ENCODE measurements at regions not wholly inside any gene's neighbourhood (a gene's known extent, or its start where the extent isn't known, plus 50 kb on each side); places are given as distances from the start of the nearest gene placed in this dataset.

GRCh38 chr4:156223985-156224384 is 270.3 kb upstream of the CTSO start:
- DNase-seq, result no peak

DNA sequence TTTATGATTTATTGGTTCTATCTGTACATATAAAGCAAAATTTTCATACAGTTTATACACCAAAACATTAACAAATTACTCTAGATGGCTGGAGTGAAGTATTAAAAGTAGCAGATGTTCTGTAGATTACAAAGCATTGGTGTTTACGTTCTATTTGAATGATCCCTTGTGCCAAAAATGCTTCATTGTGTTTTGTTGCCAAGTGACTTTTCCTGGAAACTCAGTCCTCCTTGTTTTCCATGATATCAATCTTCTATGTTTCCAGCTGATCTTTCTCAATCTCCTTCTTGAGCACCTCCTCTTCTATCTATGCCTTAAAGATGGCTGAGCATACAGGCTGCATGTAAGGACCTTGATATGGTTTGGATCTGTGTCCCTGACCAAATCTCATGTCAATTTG is 263.6 kb upstream of the CTSO start:
- no peak for DNase-seq

DNA sequence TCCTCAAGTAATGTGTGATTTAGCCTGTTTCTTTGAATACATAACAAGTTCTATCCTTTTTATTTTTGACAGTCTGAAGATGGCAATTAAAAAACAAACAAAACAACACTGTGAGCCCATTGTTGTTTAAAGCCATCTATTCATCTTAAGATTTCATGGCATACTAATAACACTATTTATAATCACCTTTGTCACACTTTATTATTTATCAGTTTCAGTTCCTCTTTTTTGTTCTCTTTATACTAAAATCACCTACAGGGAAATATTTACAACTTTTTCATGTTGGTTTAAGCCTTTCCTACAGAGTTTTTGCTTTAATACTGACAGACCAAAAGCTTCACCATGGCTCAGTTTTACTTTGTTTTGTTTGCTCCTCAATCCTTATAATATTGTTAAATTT is 247.4 kb upstream of the CTSO start:
- no peak for DNase-seq

DNA sequence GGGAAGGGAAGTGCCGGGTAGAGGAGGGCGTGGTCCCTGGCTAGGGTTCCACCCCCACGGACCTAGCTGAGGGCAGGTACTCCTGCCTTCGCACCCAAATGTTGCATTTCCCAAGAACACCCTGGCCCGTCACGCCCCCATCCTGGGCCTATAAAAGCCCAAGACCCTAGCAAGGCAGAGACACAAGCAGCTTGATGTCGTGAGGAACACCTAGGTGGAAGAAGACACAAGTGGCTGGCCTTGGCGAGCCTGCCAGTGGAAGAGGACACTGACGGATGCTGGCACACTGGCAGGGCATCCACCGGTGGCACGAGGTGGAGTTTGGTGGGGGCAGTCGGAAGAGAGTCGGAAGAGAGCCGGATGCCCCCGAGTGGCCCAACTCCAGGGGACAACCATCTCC is 244.8 kb upstream of the CTSO start:
- no peak for DNase-seq

DNA sequence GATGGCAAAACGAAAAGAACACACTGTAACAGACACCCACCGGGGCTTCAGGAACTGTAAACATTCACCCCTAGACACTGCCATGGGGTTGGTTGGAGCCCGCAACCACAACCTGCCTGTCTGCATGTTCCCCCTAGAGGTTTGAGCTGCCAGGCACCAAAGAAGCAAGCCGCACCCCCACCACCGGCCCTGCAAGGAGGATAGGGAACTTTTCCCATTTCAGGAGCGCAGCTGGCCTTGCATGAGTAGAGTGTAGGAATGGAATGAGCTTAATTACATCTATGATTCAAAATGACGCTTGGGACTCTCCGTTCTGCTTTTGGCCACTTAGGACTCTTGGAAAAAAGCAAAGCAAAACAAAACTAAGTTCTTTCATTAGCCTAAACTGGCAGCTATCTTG is 243.6 kb upstream of the CTSO start:
- DNase-seq, result no peak

DNA sequence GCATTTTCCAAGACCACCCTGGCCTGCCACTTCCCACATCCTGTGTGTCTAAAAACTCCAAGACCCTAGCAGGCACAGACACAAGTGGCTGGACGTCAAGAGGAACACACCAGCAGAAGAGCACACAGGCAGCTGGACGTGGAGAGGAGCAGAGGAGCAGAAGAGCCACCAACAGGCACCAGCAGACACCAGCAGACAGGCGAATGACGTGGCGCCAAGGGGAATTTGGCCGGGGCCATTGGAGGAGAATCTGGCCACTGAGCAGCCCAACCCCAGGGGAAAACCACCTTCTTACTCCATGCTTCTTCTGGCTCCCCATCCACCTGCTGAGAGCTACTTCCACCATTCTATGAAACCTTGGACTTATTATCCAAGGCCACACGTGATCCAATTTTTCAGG is 243.1 kb upstream of the CTSO start:
- DNase-seq, result no peak

DNA sequence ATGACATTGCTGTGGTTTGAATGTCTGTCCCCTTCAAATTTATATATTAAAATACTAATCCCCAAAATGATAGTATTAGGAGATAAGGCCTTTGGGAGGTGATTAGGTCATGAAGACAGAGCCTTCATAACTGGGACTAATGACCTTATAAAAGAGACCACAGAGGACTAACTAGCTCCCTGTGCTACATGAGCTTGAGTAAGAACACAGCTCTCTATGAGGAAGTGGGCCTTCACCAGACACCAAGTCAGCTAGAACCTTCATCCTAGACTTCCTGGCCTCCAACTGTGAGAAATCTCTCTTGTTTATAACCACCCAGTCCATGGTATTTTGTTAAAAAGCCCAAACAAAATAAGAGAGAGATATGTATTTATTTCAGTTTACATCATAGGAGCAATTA is 242.2 kb upstream of the CTSO start:
- DNase-seq, result no peak

- no peak for DNase-seq
Measured at GRCh38 chr4:156194896-156195295, 241.2 kb upstream of the CTSO start.

- no peak for DNase-seq
Measured at GRCh38 chr4:156193800-156194199, 240.1 kb upstream of the CTSO start.

DNA sequence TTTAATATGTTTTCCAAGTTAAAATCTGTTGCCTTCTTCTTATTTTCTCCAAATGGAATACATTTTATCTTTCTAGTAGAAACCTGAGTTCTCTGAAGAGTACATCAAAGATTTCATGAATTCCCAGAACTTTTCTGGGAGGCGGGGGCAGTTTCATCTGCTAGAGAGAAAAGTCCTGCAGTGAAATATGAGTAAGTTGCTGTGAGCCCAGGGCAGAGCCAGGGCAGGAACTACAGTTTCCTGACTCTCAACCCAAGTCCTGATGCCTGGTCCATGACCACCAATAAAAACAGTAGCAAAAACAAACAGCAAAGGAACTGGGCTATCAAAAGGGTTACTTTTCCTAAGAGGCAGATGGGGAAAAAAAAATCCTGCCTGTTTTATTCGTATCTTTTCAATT is 239.4 kb upstream of the CTSO start:
- DNase-seq, result no peak

DNA sequence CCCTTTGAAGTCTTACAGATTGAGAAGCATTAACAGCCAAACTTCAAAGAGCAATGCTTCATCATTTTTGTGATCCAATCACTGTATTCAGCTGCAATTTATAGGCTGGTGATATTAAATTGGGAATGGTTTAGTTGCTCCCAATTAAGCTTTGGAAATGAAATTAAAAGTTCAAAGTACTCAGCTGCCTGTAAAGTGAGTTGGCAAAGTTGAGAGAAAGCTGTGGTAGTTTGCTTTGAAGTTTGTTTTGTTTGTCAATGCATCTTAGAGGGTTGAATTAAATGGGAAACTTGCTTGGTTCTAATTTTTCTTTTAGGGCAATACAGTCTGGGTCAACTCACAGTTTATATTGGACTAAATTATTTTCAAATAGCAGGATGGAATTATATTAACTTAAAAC is 238.4 kb upstream of the CTSO start:
- DNase-seq, result no peak

GRCh38 chr4:156191044-156191781 is 237.5 kb upstream of the CTSO start:
- DNase-seq, result no peak

GRCh38 chr4:156190615-156191014 is 236.9 kb upstream of the CTSO start:
- DNase-seq, result no peak

DNA sequence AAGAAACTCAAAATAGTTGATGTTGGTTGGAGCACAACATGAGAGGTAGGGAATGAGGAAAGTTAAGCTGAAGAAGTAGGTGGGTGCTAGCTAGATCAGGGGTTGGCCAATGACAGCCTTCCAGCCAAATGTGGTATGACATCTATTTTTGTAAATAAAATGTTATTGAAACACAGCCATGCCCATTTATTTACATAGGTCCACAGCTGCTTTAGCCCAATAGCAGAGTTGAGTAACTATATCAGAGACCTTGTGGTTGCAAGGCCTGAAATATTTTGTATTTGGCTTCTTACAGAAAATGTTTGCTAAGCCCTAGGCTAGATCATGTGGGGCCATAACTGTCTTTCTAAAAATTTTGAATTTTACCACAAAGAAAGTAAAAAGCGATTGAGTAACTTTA is 234.9 kb upstream of the CTSO start:
- no peak for DNase-seq

DNA sequence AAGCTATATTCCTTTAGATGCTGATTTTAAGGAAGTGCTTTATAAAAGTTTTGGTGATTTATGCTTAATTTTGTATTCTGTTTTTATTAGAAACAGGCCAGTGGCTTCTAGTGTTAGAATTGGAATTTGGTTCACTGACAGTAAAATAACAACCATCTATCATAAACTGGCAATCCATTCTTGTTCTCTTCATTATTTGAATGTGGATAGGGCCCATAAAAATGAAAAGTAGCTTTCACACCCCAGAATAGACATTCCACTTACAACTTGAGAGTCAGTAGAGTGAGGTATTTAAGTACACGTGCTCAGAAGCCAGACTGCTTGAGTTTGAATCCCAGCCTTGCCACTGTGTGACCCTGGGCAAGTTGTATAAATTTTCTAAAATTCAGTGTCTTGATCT is 232.4 kb upstream of the CTSO start:
- DNase-seq, result no peak

DNA sequence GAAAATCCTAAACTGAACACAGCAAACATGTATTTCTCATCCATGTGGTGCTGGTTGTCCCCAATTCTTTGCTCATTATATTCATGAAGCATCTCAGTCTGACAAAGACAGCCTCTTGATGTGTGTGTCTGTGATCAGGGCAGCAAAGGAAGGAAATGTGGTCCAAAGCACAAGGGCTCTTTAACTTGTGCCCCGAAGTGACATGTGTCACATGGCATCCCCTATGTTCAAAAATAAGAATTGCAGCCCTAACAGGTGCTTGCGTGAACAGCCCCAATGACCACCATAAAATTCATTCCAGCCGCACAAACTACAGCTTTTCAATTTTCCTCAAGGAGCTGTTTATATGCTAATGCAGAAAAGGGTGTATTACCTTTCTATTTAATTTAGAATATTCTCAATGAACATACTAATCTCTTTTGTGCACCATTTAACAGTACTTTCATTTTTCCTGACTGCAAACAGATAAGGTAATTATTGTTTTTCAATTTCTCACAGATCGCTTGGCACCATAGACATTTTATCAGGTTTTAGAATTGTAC is 231.9 kb upstream of the CTSO start:
- DNase-seq, result no peak

DNA sequence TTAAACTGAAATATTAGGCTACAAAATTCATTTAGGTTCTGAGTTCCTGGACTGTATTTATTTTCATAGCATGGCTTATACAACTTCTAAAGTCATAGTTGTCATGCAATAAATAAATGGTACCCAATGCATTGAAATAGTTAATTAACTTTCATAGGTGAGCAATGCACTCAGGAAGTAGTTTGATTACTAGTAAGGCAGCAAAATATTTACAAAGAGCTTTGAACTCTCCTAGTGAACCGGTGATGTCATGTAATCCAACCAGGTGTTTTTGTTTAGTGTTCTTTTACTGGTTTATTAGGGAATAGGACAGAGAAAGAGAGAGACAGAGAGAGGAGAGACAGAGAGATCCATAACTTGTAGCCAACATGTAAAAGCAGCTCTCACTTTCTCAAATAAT is 228.6 kb upstream of the CTSO start:
- no peak for DNase-seq

- DNase-seq, result no peak
Measured at GRCh38 chr4:156177941-156178340, 224.3 kb upstream of the CTSO start.

GRCh38 chr4:156176896-156177295 is 223.2 kb upstream of the CTSO start:
- no peak for DNase-seq

DNA sequence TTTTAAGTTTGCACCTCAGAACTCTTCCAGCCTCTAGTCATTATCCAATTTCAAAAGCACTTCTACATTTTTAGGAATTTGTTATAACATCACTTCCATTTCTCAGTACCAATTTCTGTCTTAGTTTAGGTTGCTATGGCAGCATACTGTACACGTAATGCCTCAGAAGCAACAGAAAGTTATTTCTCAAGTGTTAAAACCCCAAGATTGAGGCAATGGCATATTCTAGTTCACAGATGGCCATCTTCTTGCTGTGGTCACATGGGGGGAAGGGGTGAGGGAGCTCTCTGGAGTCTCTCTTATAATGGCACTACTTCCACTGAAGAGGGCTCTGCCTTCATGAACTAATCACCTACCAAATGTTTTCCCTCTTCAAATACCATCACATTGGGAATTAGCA is 220.3 kb upstream of the CTSO start:
- no peak for DNase-seq

GRCh38 chr4:156173486-156173885 is 219.8 kb upstream of the CTSO start:
- DNase-seq, result no peak

DNA sequence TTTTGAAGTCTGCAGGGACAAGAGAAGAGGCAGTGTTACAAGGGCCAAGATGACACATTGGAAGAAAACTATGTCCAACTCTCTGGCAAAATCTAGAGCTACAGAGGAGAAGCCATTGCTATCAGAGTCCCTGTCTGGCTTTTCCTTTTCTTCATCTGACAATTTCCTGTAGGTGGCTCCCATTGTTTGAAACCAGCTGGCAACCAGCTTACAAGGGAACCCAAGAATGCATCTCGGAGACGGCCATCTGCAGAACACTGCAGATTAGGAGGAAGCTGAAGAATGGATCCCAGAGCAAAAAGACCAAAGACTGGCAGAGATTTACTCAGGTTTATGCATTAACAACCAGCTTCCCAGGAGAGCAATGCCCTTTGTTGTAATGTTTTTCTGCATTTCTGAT is 216.2 kb upstream of the CTSO start:
- DNase-seq, result no peak

DNA sequence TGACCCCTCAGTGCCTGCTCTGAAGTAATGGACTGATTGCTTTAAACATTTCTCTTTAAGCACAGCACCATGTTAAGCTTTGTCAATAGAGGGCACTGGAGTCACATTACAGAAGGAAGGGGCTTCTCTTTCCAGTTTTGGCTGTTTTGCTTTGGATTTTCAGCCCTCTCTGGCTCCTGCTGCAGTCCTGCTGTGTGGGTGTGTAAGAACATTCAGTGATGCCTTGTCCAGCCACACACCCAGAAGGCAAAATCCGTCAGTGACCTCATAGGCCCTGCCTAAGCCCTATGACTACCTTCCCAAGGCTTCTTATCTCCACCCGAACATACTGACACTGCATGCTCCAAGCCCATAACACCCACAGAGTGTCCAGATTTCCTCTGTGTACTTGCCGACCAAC is 215.3 kb upstream of the CTSO start:
- no peak for DNase-seq

DNA sequence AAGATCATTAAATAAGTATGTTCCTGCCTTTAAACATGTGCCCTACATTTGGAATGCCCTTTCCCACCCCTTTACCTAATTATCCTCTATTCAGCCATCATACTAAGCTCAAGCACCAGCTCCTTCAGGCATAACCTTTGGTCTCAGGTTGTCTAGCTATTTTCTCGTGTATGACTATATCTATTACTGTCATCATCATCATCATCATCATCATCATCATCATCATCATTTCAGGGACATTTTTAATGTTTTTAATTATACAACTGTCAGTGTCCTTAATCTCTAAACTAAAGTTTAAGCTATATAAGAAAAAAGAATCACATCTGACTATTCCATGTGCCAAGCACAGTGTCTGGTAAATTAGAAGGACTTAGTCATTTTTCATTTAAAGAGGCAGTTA is 214.6 kb upstream of the CTSO start:
- no peak for DNase-seq

DNA sequence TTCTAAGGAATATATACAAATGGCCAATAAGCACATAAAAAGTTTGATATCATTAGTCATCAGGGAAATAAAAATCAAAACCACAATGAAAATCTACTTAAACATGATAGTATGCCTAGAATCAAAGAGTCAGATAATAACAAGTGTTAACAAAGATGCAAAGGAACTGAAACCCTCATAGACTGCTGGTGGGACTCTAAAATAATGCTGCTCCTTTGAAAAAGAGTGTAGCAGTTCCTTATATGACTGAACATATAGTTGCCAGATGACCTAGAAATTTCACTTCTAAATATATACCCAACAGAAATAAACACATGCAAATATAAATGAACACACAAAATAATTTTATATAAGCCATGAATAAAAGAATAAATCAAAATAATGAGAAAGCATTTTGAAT is 205.1 kb upstream of the CTSO start:
- DNase-seq, result no peak
